Putamen (tissue), 1 donor: ENCODE measurements at regions not wholly inside any gene's neighbourhood (a gene's known extent, or its start where the extent isn't known, plus 50 kb on each side); places are given as distances from the start of the nearest gene placed in this dataset.

Experiments used
- DNase-seq: peaks from one replicate; pipeline ENCODE4 v3.0.0-alpha.2; 2016; ENCODE audit warnings: low spot score

DNA sequence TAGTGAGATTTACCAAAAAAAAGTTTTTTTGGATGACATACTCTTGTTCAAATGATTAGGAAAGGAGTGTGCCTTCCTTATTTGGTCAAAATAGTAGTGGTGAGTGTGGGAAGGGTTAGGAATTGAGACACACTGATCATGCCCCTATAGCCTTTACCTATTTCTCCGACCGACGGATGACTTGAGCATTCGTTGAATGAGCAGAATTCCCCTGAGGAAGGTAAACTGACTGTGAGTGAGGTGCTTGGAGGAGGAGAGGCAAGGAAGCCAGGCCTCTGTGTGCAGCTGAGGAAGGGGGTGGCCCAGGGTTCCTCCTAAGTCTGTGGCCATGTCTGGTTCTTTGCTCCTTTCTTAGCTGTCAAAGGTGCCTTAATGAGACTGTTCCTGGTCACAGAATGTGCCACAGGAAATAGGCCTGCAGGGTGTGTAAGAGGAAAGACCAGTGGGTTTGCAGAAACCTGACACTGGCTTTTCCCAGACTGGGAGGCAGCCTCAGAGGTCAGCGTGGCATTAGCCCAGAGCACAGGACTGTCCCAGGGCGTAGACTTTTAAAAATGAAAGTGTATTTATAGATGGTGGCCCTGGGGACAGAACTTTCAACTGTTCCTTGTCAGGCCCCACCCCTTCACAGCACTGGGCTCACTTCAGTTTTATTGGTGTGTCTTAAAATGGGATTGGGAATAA, 307.7 kb upstream of the C2CD4B start:
- DNase-seq: no peak

DNA sequence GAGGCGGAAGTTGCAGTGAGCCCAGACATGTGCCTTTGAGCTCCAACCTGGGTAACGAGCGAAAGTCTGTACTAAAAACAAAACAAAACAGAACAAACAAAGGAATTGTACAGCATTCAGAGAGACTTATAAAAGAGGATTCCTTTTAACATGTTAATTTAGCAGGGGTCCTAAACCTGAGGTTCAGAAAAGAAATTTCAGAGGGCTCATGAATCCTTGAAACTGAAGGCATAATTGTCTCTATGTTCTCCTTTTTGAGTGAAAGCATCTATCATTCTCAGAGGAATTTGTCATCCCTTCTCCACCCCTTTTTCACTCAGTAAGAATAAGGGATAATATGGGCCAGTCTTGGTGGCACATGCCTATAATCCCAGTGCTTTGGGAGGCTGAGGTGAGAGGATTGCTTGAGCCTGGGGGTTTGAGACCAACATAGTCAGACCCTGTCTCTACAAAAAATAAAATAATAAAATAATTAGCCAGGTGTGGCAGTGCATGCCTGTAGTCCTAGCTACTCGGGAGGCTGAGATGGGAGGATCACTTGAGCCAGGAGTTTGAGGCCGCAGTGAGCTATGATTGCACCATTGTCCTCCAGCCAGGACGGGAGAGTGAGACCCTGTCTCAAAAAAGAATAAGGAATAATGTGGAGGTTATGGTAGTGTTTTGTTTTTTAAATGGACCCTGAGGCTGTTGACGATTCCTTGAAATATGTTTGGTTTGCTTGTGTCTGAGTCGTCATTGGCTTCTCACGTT, 309.1 kb upstream of the C2CD4B start:
- no peak for DNase-seq

DNA sequence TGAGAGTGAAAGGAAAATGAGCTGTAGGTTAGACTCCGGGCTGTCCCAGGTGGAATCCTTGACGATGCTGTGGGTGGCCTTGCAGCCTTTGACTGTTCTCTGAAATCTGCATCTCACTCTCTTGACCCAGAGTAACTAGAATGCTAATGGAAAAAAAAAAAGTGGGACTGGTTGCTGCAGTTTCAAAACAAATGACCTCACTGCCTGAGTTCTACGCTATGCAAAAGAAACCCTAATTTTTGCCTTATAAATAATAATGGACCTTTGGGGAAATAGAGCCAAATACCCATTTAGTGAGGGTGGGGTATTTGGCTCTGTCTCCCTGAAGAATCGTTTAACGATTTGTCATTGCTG, 309.7 kb upstream of the C2CD4B start:
- no peak for DNase-seq

DNA sequence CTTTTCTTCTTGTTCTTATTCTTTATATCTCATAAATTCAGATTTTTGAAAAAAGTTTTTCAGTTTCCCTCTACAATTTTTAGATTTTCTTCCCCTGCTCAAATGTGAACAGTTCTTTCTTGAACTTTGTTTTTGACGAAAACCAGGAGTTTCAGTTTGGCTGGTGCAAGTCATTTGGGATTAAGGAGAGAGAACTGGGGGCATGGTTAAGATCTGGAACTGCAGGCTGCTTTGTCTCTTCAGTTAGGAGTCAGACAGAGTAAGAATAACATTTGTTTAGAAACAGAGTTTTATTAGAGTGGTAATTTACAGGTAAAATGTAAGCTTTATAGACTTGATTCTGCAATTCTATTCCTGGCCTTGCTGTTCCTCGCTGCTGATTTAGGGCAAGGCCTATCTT, 310.5 kb upstream of the C2CD4B start:
- DNase-seq: no peak

DNA sequence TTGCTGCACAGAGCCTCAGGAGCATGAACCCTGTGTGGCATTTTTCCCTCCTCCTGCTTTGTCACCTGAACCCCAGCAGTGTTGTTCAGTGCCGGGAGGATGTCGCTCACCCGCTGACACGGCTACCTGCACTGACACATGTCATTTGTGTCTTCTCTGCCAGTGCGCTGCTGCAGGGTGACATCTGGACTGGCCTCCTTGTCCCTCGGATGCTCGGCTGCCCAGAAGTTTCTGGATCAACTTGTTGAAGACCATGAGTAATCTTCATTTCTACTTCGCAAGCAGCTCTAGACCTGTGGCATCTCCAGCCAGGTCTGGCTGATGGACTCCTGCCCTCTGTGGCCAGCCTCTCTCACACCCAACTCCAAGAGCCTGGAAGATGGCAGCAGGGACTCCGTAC, 311.1 kb upstream of the C2CD4B start:
- DNase-seq: no peak

DNA sequence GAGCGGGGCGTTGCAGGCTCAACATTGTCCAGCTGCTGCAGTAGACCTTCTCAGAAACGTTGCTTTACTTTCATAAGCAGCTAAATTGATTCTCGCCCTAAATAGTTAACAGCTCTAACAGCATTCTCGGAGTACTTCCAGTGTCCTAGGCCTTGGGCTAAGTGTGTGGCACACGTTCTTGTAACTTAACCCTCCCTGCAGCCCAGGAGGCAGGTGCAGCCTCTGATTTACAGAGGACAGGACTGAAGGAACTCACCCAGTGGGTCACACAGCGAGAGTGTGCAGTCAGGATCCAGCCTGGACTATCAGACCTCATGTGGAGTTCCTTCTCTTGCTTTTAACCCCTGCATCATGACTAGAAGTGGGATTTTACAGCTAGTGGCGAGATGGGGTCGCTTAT, 312.8 kb upstream of the C2CD4B start:
- DNase-seq: no peak

DNA sequence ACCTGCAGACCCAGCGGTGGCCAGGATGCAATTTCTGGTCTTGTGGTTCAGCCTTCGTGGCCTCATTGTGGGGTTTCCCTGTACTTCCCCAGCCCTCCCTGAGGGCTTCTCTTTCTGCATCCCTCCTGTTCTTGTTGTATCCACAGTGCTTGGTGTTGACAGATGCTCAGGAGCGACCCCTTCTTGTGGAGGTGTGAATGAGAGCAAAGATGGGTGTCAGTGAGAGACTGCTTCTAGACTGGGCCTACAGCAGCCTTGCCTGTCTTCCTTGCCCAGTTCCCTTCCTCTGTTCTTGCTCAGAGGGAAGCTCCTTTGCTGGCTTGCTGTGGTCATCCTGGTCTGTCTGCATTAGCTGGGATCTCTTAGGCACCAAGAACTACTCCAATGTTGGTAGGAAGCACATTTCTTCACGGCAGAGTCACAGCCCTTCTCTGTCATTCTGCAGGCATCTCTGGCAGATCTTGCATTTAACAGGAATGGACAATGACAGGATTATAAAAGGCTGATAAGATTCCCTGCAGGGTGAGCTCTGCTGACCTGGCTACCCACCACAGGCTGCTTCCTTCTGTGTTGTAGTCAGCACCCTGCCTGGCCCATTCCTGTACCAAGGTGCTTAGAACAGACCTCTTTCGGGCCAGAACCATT, 317.8 kb upstream of the C2CD4B start:
- DNase-seq: no peak

DNA sequence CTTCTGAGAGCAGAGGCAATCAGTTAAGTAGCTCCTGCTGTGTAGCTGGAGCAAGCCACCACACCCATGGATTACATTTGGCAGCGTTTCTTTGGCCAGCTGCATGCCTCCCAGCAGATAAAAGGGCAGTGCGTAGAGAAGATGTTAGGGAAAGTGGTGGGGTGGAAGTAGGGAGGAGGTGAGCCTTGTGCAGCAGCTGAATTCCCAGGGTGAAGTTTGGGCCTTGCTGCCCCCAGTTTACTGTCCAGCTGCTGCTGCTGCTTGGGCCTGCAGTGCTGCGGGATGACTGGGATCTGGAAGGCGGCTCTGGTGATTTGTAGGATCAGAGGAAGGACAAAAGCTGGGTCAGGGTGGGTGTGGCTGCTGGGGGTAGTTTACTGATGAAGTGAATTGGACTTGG, 318.7 kb upstream of the C2CD4B start:
- DNase-seq: no peak

DNA sequence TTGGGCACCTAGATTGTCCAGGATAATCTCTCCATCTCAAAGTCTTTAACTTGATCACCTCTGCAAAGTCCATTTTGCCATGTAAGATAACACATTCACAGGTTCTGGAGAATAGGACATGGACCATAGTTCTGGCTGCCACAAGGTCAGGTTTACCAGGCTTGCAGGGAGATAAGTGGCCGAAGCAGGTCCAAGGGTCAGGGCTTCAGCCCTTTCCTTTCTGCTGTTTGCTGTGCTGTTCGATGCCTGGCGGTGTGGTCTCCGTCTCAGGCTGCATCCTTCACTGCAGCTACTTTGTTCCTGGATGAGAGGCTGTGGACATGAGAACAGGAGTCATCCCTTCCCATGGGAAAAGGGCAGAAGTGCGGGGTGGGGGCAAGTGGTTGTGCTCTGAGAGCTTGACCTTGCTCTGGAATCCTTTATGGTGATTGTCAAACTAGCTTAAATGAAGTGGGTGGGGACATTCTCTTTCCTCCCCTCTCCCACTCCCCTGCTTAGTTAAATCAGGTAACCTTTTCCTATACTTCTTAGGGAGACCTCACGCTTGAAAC, 320.2 kb upstream of the C2CD4B start:
- no peak for DNase-seq

DNA sequence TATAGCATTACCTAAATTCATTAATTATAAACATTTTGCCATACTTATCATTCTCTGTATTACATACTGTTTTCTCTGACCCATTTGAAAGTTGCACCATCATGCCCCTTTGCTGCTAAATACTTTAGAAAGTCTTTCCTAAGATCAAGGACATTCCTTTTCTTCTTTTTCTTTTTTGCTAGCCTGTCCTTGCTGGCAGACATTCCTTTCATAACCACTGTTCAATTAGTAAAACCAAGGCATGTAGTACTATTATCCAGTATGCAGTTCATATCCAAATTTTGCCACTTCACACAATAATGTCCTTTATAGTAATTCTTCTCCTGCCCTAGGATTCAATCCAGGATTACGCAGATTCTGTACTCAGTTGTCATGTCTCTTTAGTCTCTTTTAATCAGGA, 321.0 kb upstream of the C2CD4B start:
- DNase-seq: no peak

DNA sequence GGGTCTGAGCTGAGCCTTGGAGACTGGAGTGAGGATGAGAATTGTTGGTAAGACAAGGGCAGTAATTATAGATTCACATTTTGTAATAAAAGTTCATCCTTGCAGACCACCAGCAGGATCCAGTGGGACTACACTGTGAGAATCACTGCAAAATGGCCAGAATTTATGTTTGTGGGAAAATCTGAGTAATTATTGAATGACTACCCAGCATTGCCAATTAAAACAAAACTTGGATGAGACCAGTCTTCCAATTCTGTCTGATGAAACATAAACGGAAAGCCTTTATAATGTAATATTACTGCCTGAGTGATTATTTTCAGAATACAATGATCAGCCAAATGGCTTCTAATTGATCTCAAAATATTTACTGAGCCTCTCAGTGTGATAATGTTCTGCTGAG, 323.3 kb upstream of the C2CD4B start:
- DNase-seq: no peak

DNA sequence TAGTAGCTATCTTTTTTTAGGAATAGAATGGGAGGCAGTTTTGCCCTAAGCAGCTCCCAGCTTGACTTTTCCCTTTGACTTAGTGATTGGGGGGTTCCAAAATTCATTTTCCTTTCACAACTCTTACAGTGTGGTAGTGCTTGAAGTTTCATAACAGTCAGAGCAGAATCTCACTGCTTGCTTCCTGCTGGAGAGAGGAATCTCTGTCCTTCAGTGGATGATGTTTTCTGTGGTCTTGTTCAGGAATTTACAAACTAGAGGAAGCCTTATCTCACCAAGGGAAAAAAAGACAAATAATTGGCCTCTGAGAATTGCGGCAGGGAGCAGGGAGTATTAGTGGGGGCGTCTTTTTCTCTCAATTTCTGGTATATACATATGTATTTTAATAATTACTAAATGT, 326.6 kb upstream of the C2CD4B start:
- no peak for DNase-seq

DNA sequence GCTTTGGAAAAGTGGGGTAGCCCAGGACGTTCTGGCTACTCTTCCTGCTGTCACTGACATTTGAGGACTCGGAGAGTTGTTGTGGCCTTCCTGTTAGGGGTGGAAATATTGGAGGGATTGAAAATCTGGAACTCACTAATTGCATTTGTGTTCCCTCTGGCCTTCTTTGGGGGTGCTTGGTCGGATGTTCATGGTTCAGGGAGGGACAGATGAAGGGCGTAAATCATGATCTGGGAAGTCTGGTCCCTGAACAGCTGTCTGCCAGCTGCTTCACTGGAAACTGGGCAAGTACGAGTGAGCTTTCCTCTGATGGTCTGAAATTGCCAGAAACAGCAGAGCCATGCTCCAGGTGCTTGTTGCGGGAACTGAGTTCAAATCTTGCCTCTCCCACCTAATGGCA, 327.8 kb upstream of the C2CD4B start:
- DNase-seq: no peak

DNA sequence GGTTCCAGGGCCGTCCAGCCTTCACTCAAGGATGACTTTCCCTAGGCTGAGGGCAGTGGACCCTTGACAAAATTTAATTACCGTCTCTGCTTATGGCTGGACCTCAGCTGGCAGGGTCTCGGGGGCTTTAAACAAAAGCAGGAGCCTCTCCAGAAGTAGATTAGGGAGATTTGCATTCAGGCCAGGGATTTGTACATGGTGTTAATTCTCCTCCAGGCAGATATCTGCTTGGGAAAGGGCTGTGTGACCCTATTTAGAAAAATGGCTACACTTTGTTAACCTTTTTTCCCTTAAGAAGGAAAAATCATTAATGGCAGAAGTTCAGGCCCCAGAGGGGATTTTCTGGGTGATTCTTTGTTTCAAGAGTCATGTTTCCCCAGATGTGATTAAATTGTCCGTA, 329.1 kb upstream of the C2CD4B start:
- DNase-seq: no peak

DNA sequence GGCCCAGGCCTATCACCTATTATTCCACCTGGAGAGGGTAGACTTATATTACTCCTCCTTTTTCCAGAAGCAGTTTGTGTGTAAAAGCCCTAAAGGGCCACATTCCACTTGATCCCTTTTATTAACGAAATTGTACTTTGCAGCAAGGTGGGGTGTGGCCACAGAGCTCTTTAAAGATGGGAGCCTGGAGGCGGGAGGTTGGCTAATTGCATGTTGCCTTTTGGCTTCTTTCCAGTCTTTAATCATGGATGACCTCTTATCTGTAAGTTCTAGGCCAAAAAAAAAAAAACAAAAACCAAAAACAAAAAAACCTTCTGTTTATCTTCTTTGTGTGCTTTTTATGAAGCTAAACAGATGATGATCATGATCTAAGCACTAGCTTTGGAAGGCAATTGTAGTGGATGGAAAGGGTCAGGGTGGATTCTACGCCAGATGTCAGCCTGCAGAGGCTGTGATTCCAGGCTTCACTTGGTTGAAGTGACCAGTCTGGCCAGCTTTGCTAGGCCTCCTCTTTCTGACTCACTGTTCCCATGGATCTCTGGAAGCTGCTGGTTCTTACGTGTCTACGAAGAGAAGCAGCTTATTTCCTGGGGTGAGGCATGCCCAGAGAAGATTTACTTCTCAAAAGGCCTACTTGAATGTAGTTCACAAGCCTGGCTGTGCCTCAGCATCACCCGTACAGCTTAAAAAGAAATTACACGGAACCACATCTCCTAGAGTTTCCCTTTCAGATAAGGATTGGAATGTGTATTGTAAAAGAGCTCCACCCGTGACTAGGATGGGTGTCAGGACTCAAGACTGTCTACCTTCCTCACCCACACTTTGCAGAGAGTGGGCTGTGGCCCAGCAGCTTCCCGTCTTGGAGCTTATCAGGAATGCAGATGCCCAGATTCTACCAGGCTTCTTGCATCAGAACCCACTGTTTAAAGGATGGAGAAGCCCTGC, 330.9 kb upstream of the C2CD4B start:
- no peak for DNase-seq

DNA sequence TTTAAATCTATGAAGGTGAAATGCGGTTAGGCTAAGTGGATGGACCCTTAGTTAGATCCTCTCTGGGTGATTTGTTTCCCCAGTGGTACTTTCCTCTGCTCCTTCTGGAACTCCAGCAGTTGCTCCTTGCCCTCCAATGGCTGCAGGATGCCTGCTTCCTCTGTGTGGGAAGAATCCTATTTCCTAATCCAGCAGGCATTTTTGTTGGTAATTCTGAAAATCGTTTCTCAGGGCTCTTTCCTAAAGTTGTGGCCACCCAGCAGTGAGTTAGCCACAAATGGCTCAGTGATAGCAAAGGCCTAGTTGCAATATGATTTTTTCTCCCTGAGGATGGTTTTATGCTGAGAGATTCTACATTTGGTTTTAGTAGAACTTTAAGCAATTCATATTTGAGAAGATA, 332.3 kb upstream of the C2CD4B start:
- no peak for DNase-seq

DNA sequence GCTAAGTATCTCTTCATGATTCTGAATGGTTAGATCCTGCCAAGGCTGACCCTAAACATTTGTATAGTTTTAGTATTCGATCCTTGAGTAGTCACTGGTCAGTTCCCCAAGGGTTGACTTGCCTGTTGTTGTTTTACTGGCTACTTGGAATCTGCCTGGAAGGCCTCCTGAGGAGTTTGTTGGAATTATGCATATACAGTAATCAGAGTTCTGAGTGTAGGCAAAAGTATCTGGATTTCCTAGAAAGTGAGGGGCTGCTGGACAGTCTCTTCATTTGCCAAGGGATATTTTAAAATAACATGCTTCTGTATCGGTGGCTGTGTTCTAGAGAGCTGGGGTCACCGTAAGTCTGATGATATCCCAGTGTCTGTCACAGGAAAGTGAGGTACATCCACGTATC, 333.2 kb upstream of the C2CD4B start:
- no peak for DNase-seq

DNA sequence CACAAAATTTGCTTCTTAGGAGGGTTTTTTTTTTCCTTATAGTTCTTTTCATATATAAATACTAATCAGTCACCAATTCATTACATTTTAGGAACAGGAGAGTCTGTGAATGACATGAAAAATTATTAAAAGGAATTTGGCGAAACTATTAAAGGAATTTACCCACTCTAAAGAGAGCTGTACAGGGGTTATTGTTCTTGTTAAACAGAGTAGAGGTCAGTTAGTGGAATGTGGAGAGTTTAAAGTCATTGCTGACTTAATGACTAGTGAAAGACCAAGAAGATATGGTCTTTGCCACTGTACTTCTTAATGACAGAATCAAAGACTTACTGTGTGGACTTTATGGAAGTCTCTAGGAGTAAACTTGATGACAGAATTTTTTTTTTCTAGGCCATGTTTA, 333.6 kb upstream of the C2CD4B start:
- no peak for DNase-seq

DNA sequence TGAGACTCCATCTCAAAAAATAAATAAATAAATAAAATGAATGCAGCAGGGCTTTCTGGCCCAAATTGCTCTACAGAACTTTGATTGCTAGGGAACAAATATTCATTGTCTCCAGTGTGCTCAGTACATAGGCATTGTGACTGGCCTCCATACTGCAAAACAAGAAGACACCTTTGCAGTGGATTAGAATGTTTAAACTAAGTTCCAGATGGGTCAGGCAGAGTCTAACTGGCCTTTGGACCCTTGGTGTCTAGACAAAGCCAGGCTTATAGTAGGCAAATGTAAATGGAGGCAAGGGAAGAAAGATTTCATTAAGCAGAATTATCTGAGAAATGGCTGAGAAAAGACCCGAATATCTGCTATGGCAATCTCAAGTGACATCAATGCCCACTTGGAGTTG, 335.2 kb upstream of the C2CD4B start:
- DNase-seq: no peak

DNA sequence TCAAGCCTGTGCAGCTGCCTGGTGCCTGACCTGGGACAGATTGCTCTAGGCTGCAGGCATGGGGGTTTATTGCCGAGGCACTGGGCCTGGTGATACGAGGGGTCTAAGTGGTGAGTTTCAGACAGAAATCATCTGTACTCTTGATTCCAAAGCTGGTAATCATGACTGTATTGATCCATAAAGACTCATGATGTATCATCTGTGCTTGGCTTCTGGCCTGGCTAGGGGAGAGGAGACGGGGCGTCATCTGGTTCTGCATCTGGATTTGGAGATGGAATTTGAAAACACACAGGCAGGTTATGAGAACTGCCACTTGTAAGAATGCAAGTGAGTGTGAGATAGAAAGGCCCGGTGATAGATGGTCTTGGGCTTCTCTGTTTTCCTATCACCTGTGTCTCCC, 337.4 kb upstream of the C2CD4B start:
- no peak for DNase-seq

DNA sequence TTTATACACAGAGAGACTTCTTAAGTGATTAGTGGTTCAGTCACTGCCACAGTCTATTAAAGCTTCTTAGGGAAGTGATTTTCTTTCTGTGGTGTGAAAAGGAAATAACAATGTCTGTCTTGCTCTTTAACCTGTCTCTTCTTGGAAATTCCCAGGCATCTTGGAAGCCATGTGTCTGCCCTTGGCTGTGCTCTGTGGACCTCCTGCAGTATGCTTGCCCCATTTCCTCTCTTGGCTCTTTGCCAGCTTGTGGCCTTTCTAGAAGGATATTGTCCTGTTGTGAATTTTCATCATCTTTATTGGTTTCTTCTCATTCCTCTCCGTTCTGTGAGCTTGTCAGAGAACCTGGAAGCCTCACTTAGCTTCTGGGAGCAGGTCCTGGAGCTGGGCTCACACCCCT, 338.4 kb upstream of the C2CD4B start:
- no peak for DNase-seq

DNA sequence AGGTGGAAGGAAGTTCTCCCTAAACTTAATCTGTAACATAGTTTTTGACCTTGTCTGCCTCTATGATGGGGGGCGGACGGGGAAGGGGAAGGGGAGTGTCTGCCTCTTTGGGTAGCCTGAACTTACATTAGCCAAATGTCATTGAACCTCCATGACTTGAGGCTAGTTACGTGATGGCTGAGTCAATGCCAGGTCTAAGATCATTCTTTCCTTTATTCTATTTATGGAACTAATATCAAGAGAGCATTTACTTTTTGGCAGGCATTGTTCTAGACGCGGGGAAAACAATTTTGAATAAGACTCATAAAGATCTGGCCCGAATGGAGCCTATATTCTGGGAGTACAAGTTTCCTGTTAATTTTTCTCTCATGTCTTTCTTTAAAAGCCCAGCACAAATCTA, 340.7 kb upstream of the C2CD4B start:
- DNase-seq: no peak
